SK-N-MC (cell line): ENCODE measurements at regions not wholly inside any gene's neighbourhood (a gene's known extent, or its start where the extent isn't known, plus 50 kb on each side); places are given as distances from the start of the nearest gene placed in this dataset.

Experiments
- EZH2 ChIP-seq: fragments of 200-600 bp; sonication (generic); IDR thresholded peaks from one replicate; pipeline ENCODE4 v1.6.1; 2017; ENCODE audit warnings: antibody characterized with exemption
- POLR2AphosphoS5 ChIP-seq: IDR thresholded peaks from 2 replicates; pipeline ENCODE4 v1.6.1; 2012; ENCODE audit warnings: mild to moderate bottlenecking, low read depth, low read length, borderline replicate concordance

DNA sequence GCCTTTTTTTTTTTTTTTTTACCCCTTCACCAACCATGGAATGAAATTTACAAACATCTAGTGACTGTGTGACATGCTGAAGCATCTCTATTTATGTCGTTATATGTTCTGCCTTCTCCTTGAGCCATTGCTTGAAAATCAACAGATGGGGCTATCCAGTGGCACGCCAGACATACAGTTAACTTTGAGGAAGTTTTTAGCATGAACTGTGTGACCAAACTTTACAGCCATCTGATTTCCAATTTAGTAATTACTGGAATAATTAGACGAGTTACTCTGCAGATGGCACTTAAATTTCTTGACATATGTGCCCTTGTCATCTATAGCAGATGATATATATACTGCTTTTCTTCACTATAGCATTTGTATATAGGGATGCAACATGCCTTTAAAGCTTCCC, 192.1 kb downstream of the SNAPC1 start:
- TF ChIP-seq EZH2 (no peak), POLR2AphosphoS5 (no peak)
